ENCODE measurements at regions not wholly inside any gene's neighbourhood (a gene's known extent, or its start where the extent isn't known, plus 50 kb on each side); places are given as distances from the start of the nearest gene placed in this dataset.
"Not testable (repeated sequence)": the region's sequence is repeated elsewhere in the genome, so short reads cannot be mapped to it uniquely, and the experiment has no call there.

- no peak for DNase-seq (ENCODE audit: extremely low spot score, unreplicated experiment)
- Mint-ChIP-seq H3K9me3 (ENCODE audit: unreplicated experiment) (peaks cover 4% of the 10 kb centered on the region), H3K27me3 (ENCODE audit: unreplicated experiment) (no peaks in the 10 kb centered on the region), H3K4me3 (ENCODE audit: unreplicated experiment) (no peak overlapping the region), H3K4me1 (ENCODE audit: unreplicated experiment) (no peaks in the 10 kb centered on the region), H3K27ac (ENCODE audit: unreplicated experiment) (no peak overlapping the region), H3K36me3 (ENCODE audit: unreplicated experiment) (no peaks in the 10 kb centered on the region)
- TF ChIP-seq, protein P1, sequence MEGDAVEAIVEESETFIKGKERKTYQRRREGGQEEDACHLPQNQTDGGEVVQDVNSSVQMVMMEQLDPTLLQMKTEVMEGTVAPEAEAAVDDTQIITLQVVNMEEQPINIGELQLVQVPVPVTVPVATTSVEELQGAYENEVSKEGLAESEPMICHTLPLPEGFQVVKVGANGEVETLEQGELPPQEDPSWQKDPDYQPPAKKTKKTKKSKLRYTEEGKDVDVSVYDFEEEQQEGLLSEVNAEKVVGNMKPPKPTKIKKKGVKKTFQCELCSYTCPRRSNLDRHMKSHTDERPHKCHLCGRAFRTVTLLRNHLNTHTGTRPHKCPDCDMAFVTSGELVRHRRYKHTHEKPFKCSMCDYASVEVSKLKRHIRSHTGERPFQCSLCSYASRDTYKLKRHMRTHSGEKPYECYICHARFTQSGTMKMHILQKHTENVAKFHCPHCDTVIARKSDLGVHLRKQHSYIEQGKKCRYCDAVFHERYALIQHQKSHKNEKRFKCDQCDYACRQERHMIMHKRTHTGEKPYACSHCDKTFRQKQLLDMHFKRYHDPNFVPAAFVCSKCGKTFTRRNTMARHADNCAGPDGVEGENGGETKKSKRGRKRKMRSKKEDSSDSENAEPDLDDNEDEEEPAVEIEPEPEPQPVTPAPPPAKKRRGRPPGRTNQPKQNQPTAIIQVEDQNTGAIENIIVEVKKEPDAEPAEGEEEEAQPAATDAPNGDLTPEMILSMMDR (IDR thresholded peaks at IDR 0.05) = no peak
Measured at GRCh38 chr17:33925649-33926048, 329.4 kb upstream of the CCL2 start.

GRCh38 chr17:33927732-33928133 is 327.4 kb upstream of the CCL2 start:
- no peak overlapping the region for H3K27ac Mint-ChIP-seq (ENCODE audit: unreplicated experiment)
- DNase-seq (ENCODE audit: extremely low spot score, unreplicated experiment) = no peak
- H3K9me3 Mint-ChIP-seq (ENCODE audit: unreplicated experiment) = peaks cover 4% of the 10 kb centered on the region
- H3K4me1 Mint-ChIP-seq (ENCODE audit: unreplicated experiment) = no peaks in the 10 kb centered on the region
- H3K36me3 Mint-ChIP-seq (ENCODE audit: unreplicated experiment) = no peaks in the 10 kb centered on the region
- H3K27me3 Mint-ChIP-seq (ENCODE audit: unreplicated experiment) = no peaks in the 10 kb centered on the region
- TF ChIP-seq, protein P1 (IDR thresholded peaks at IDR 0.05) = no peak
- H3K4me3 Mint-ChIP-seq (ENCODE audit: unreplicated experiment) = no peak overlapping the region

- TF ChIP-seq, protein P1 (IDR thresholded peaks at IDR 0.05) = no peak
- H3K4me3 Mint-ChIP-seq (ENCODE audit: unreplicated experiment) = no peak overlapping the region
- no peak overlapping the region for H3K27ac Mint-ChIP-seq (ENCODE audit: unreplicated experiment)
- DNase-seq (ENCODE audit: extremely low spot score, unreplicated experiment) = no peak
- H3K36me3 Mint-ChIP-seq (ENCODE audit: unreplicated experiment) = no peaks in the 10 kb centered on the region
- H3K9me3 Mint-ChIP-seq (ENCODE audit: unreplicated experiment) = peaks cover 4% of the 10 kb centered on the region
- H3K4me1 Mint-ChIP-seq (ENCODE audit: unreplicated experiment) = no peaks in the 10 kb centered on the region
- no peaks in the 10 kb centered on the region for H3K27me3 Mint-ChIP-seq (ENCODE audit: unreplicated experiment)
Measured at GRCh38 chr17:33929181-33929724, 325.8 kb upstream of the CCL2 start.

DNA sequence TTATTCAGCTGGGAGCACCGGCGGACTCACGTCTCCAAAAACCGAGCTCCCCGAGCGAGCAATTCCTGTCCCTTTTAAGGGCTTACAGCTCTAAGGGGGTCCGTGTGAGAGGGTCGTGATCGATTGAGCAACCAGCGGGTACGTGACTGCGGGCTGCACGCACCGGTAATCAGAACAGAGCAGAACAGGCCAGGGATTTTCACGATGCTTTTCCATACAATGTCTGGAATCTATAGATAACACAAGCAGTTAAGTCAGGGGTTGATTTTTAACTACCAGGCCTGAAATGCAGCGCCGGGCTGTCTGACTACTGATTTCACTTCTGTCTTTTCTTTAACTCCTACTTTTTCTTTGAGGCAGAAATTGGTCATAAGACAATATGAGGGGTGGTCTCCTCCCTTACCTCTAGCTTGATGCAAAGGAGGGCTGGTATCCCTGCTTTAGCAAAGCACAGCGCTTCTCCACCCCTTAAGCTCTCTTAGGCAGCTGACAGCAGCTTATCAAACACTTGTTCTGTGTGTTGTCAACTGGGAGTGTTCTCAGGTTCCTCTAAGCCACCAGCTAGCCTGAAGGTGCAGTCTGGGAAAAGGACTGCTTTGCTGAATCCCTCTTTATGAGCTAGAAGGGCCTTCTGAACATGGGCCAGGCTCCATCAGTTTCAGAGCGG is 323.8 kb upstream of the CCL2 start:
- not testable (repeated sequence) for H3K4me3 Mint-ChIP-seq (ENCODE audit: unreplicated experiment); DNase-seq (ENCODE audit: extremely low spot score, unreplicated experiment); H3K36me3 Mint-ChIP-seq (ENCODE audit: unreplicated experiment); H3K27ac Mint-ChIP-seq (ENCODE audit: unreplicated experiment); H3K9me3 Mint-ChIP-seq (ENCODE audit: unreplicated experiment); H3K27me3 Mint-ChIP-seq (ENCODE audit: unreplicated experiment); H3K4me1 Mint-ChIP-seq (ENCODE audit: unreplicated experiment)

DNA sequence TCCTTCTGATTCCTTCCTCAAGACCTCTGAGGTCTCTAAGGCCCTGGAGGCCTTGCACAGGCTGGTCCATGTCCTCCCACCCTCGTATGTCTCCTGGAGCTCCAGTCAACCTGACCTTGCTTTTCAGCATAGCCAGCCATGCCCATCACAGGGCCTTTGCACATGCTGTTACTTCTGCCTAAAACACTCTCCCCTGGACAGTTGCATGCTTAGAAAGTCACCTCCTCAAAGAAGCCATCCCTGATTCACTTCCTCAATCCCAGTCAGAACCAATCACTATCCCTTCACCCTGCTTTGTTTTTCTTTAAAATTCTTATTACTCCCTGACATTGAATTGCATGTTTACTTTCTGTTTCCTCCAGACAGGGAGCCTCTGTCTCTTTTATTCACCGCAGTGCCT is 322.1 kb upstream of the CCL2 start:
- H3K9me3 Mint-ChIP-seq (ENCODE audit: unreplicated experiment) = peaks cover 2% of the 10 kb centered on the region
- H3K27ac Mint-ChIP-seq (ENCODE audit: unreplicated experiment) = no peak overlapping the region
- no peak overlapping the region for H3K4me3 Mint-ChIP-seq (ENCODE audit: unreplicated experiment)
- no peak for DNase-seq (ENCODE audit: extremely low spot score, unreplicated experiment)
- H3K36me3 Mint-ChIP-seq (ENCODE audit: unreplicated experiment) = no peaks in the 10 kb centered on the region
- TF ChIP-seq, protein P1 (IDR thresholded peaks at IDR 0.05) = no peak
- no peaks in the 10 kb centered on the region for H3K27me3 Mint-ChIP-seq (ENCODE audit: unreplicated experiment)
- no peaks in the 10 kb centered on the region for H3K4me1 Mint-ChIP-seq (ENCODE audit: unreplicated experiment)

Data from osteocyte (in vitro differentiated cells).